GM12878 (cell line): ENCODE measurements at regions not wholly inside any gene's neighbourhood (a gene's known extent, or its start where the extent isn't known, plus 50 kb on each side); places are given as distances from the start of the nearest gene placed in this dataset.

ENCODE experiments used
- ATAC-seq: fragments of 200-7000 bp; cut with Tn5 transposase; 3 replicates; pipeline ENCODE4 v1.9.1; 2020; ENCODE audit warnings: mild to moderate bottlenecking, moderate library complexity
- BruUV-seq: library from RNA; stranded (reverse); fragments of 400-500 nt; replicated peaks from 2 replicates; lab custom pipeline; 2021; lab: Mats Ljungman, UMichigan
- CTCF ChIA-PET: fragments of 300-600 bp; sonication (Branson Sonifier 250); formaldehyde crosslinking; extraction: SDS; loops from one replicate; lab custom pipeline; 2021; ENCODE audit warnings: inconsistent platforms; lab: Yijun Ruan, JAX
- POLR2A ChIA-PET: fragments of 350-600 bp; formaldehyde crosslinking; extraction: SDS; loops from one replicate; lab custom pipeline; 2021; ENCODE audit warnings: inconsistent platforms; lab: Charles Lee
- RAD21 ChIA-PET: fragments of 300-600 bp; sonication (Branson Sonifier 250); formaldehyde crosslinking; loops from one replicate; lab custom pipeline; 2023; ENCODE audit warnings: antibody characterized with exemption; ENCODE audit not compliant: unreplicated experiment; lab: Charles Lee
- SMC1A ChIA-PET: fragments of 300-600 bp; sonication (Branson Sonifier 250); formaldehyde crosslinking; loops from one replicate; lab custom pipeline; 2023; ENCODE audit not compliant: unreplicated experiment, uncharacterized antibody; lab: Charles Lee
- DNase-seq: peaks from one replicate; pipeline ENCODE4 v3.0.0-alpha.2; 2011; ENCODE audit warnings: low read depth, low spot score
- FAIRE-seq: peaks from 3 replicates; lab custom pipeline; 2011; peaks lifted over from hg19 to GRCh38; lab: Jason Lieb, UNC
- H2AFZ ChIP-seq: 2 replicates; pipeline ENCODE4 v1.6.0; 2011; ENCODE audit warnings: low read depth, low read length, control low read depth; ENCODE audit not compliant: control insufficient read depth
- H3K27ac ChIP-seq: 2 replicates; pipeline ENCODE4 v1.5.1; 2011; ENCODE audit warnings: control low read depth; ENCODE audit not compliant: control insufficient read depth, insufficient read depth
- H3K27me3 ChIP-seq, 2 experiments: replicated peaks in 1 of 2; 2 replicates each; pipeline versions ENCODE4 v1.6.0 to v1.6.1; 2011; ENCODE audit warnings: low read length in 1 of 2; ENCODE audit not compliant: control insufficient read depth in 2 of 2, insufficient read depth in 2 of 2
- H3K36me3 ChIP-seq, 2 experiments: 2 replicates each; pipeline ENCODE4 v1.5.1; 2011; ENCODE audit warnings: low read length in 1 of 2; ENCODE audit not compliant: control insufficient read depth in 2 of 2, insufficient read depth in 2 of 2
- H3K4me1 ChIP-seq: 2 replicates; pipeline ENCODE4 v1.6.1; 2011; ENCODE audit warnings: mild to moderate bottlenecking, low read length, moderate library complexity, mixed read lengths; ENCODE audit not compliant: control insufficient read depth, insufficient read depth
- H3K4me2 ChIP-seq: 2 replicates; pipeline ENCODE4 v1.6.0; 2011; ENCODE audit warnings: control low read depth; ENCODE audit not compliant: control insufficient read depth, insufficient read depth
- H3K4me3 ChIP-seq: fragments of 200-600 bp; sonication (generic); 2 replicates; pipeline ENCODE4 v1.5.1; 2016
- H3K79me2 ChIP-seq: 2 replicates; pipeline ENCODE4 v1.6.0; 2011; ENCODE audit warnings: low read length; ENCODE audit not compliant: control insufficient read depth, insufficient read depth
- H3K9ac ChIP-seq: 2 replicates; pipeline ENCODE4 v1.8.0; 2011; ENCODE audit warnings: low read length, control low read depth, mixed read lengths; ENCODE audit not compliant: control insufficient read depth, insufficient read depth
- H3K9me3 ChIP-seq: replicated peaks from 3 replicates; pipeline ENCODE4 v1.5.1; 2011; ENCODE audit warnings: mild to moderate bottlenecking, low read length; ENCODE audit not compliant: control insufficient read depth, insufficient read depth
- H4K20me1 ChIP-seq: 2 replicates; pipeline ENCODE4 v1.6.0; 2011; ENCODE audit not compliant: control insufficient read depth, insufficient read depth
- BCL11A ChIP-seq: IDR thresholded peaks from 2 replicates; pipeline ENCODE4 v1.6.1; 2011; ENCODE audit warnings: low read depth, low read length
- BMI1 ChIP-seq: fragments of 450-650 bp; IDR thresholded peaks from 2 replicates; pipeline ENCODE4 v1.6.1; 2016; ENCODE audit warnings: mild to moderate bottlenecking, moderate library complexity, borderline replicate concordance
- CHD1 ChIP-seq: IDR thresholded peaks from 2 replicates; pipeline ENCODE4 v1.6.1; 2012; ENCODE audit warnings: low read depth, low read length, improper control_type of control experiment
- CREB1 ChIP-seq: IDR thresholded peaks from 2 replicates; pipeline ENCODE4 v1.6.1; 2012; ENCODE audit warnings: low read depth, mild to moderate bottlenecking, inconsistent platforms
- IKZF2 ChIP-seq, 2 experiments: fragments of 450-650 bp; IDR thresholded peaks; 2 replicates each; pipeline ENCODE4 v1.6.1; 2017; ENCODE audit warnings: mild to moderate bottlenecking in 2 of 2, moderate library complexity in 2 of 2
- MTA2 ChIP-seq: fragments of 450-650 bp; IDR thresholded peaks from 2 replicates; pipeline ENCODE4 v1.6.1; 2016; ENCODE audit warnings: low read depth, mild to moderate bottlenecking, moderate library complexity
- MYC ChIP-seq: IDR thresholded peaks from 2 replicates; pipeline ENCODE4 v1.6.1; 2011; ENCODE audit warnings: mild to moderate bottlenecking, low read length, moderate library complexity, inconsistent platforms; ENCODE audit not compliant: insufficient read depth, insufficient replicate concordance, insufficient read length, severe bottlenecking
- POLR2AphosphoS2 ChIP-seq: IDR thresholded peaks from 2 replicates; pipeline ENCODE4 v1.6.1; 2011; ENCODE audit warnings: low read depth, mild to moderate bottlenecking, low read length, improper control_type of control experiment, moderate library complexity
- SMAD1 ChIP-seq: fragments of 450-650 bp; IDR thresholded peaks from 2 replicates; pipeline ENCODE4 v1.6.1; 2018; ENCODE audit warnings: mild to moderate bottlenecking, low read depth; ENCODE audit not compliant: partially characterized antibody
- SPI1 ChIP-seq: IDR thresholded peaks from 2 replicates; pipeline ENCODE4 v1.6.1; 2011; ENCODE audit warnings: low read depth, mild to moderate bottlenecking, low read length, moderate library complexity, borderline replicate concordance; ENCODE audit not compliant: insufficient read depth
- ZNF274 ChIP-seq: IDR thresholded peaks from one replicate; pipeline ENCODE4 v1.8.0; 2011; ENCODE audit not compliant: insufficient read length, insufficient read depth
- ZNF384 ChIP-seq: IDR thresholded peaks from 2 replicates; pipeline ENCODE4 v1.6.1; 2012; ENCODE audit warnings: low read depth, mild to moderate bottlenecking, low read length, improper control_type of control experiment, borderline replicate concordance
- WGBS: methylation state at CpG from one replicate; pipeline ENCODE4 v1.1.6; 2016; ENCODE audit warnings: low lambda C conversion rate; ENCODE audit not compliant: insufficient replicate concordance, insufficient coverage; ENCODE audit errors: missing lambda C conversion rate; 5-methylcytosine and 5-hydroxymethylcytosine counted together
- in situ Hi-C: fragments of 300-500 bp; cut with MboI; formaldehyde crosslinking; loops from 9 replicates; pipeline ENCODE4 v1.14.3; 2018; ENCODE audit warnings: mixed read lengths
- intact Hi-C: fragments of 100-400 bp; cut with micrococcal nuclease; formaldehyde crosslinking; loops from one replicate; pipeline ENCODE4 v1.14.2; 2022; ENCODE audit not compliant: unreplicated experiment
- TF ChIP-seq, protein P1 (sequence below): fragments of 450-650 bp; IDR thresholded peaks from 2 replicates; pipeline ENCODE4 v1.6.1; 2017; ENCODE audit warnings: mild to moderate bottlenecking, moderate library complexity
- TF ChIP-seq, protein P2 (sequence below): IDR thresholded peaks from 2 replicates; pipeline ENCODE4 v1.6.1; 2012; ENCODE audit warnings: low read length, inconsistent platforms
- TF ChIP-seq, protein P3 (sequence below): IDR thresholded peaks from 2 replicates; pipeline ENCODE4 v1.6.1; 2012; ENCODE audit warnings: low read depth, low read length, improper control_type of control experiment
- TF ChIP-seq, protein P4 (sequence below): fragments of 450-650 bp; IDR thresholded peaks from 2 replicates; pipeline ENCODE4 v1.6.1; 2018; ENCODE audit warnings: borderline replicate concordance, mild to moderate bottlenecking; ENCODE audit not compliant: partially characterized antibody

DNA sequence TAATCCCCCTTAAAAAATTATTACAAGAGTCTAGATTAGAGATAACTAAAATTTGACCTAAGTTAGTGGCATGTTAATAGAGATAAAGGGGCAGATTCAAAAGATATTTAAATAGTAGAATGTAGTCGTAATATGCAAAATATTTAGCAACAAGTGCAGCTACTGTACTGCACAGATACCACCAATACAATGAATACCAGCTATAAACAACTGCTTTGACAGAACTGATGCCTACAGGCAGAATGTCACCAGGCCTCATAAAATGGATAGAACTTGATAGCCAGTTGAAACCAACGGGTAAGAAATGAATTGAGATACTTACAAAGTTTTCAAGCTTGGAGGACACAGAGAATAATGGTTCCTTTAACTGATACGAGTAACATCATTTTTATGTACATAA is 249.3 kb upstream of the VEPH1 start (continued):
- TF ChIP-seq MTA2 (no peak), ZNF274 (no peak), MYC (no peak), BCL11A (no peak)
- TF ChIP-seq, protein P1, sequence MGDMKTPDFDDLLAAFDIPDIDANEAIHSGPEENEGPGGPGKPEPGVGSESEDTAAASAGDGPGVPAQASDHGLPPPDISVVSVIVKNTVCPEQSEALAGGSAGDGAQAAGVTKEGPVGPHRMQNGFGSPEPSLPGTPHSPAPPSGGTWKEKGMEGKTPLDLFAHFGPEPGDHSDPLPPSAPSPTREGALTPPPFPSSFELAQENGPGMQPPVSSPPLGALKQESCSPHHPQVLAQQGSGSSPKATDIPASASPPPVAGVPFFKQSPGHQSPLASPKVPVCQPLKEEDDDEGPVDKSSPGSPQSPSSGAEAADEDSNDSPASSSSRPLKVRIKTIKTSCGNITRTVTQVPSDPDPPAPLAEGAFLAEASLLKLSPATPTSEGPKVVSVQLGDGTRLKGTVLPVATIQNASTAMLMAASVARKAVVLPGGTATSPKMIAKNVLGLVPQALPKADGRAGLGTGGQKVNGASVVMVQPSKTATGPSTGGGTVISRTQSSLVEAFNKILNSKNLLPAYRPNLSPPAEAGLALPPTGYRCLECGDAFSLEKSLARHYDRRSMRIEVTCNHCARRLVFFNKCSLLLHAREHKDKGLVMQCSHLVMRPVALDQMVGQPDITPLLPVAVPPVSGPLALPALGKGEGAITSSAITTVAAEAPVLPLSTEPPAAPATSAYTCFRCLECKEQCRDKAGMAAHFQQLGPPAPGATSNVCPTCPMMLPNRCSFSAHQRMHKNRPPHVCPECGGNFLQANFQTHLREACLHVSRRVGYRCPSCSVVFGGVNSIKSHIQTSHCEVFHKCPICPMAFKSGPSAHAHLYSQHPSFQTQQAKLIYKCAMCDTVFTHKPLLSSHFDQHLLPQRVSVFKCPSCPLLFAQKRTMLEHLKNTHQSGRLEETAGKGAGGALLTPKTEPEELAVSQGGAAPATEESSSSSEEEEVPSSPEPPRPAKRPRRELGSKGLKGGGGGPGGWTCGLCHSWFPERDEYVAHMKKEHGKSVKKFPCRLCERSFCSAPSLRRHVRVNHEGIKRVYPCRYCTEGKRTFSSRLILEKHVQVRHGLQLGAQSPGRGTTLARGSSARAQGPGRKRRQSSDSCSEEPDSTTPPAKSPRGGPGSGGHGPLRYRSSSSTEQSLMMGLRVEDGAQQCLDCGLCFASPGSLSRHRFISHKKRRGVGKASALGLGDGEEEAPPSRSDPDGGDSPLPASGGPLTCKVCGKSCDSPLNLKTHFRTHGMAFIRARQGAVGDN, result no peak

DNA sequence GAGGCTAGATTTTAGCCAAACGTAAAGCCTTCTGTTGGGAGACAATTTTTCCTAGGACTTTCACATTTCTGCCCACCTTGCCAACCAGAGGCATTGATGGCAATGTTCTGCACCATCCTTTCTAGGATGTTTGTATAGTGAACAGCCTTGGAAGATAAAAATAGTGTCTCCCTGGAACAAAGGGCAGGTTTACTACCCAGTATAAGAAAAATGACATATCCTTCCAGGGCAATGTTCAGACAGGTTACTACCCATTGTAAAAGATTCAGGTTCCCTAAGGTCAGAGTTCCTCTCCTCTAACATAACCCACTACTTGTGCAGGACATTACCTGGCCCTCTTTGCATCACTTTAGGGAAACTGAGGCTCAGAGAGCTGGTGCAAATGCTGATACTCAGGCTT is 248.2 kb upstream of the VEPH1 start:
- Histone ChIP-seq H3K9me3 (no peaks in the 10 kb centered on the region), H3K4me2 (no peak overlapping the region), H3K4me3 (no peak overlapping the region), H3K36me3 (no peaks in the 10 kb centered on the region), H3K79me2 (no peaks in the 10 kb centered on the region), H3K9ac (no peak overlapping the region), H3K4me1 (no peaks in the 10 kb centered on the region), H3K27me3 (no peaks in the 10 kb centered on the region), H2AFZ (no peak overlapping the region)
- ChIA-PET CTCF (no interaction called here), RAD21 (no interaction called here), SMC1A (no interaction called here), POLR2A (no interaction called here)
- no TSS peak for BruUV-seq
- intact Hi-C loops, result no loop called here
- FAIRE-seq (no peak), DNase-seq (no peak), ATAC-seq (no peak)
- in situ Hi-C loops, result no loop called here
- WGBS, result 0% methylated on average over 1 of the region's 1 CpG
- TF ChIP-seq BMI1 (no peak), SPI1 (no peak), CHD1 (no peak), IKZF2 (IDR thresholded peaks at IDR 0.05) (no peak), CREB1 (no peak), SMAD1 (no peak), POLR2AphosphoS2 (no peak), ZNF384 (no peak)
- TF ChIP-seq, protein P2, sequence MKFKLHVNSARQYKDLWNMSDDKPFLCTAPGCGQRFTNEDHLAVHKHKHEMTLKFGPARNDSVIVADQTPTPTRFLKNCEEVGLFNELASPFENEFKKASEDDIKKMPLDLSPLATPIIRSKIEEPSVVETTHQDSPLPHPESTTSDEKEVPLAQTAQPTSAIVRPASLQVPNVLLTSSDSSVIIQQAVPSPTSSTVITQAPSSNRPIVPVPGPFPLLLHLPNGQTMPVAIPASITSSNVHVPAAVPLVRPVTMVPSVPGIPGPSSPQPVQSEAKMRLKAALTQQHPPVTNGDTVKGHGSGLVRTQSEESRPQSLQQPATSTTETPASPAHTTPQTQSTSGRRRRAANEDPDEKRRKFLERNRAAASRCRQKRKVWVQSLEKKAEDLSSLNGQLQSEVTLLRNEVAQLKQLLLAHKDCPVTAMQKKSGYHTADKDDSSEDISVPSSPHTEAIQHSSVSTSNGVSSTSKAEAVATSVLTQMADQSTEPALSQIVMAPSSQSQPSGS, result no peak
- TF ChIP-seq, protein P3, sequence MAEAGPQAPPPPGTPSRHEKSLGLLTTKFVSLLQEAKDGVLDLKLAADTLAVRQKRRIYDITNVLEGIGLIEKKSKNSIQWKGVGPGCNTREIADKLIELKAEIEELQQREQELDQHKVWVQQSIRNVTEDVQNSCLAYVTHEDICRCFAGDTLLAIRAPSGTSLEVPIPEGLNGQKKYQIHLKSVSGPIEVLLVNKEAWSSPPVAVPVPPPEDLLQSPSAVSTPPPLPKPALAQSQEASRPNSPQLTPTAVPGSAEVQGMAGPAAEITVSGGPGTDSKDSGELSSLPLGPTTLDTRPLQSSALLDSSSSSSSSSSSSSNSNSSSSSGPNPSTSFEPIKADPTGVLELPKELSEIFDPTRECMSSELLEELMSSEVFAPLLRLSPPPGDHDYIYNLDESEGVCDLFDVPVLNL, result no peak
- TF ChIP-seq, protein P4, sequence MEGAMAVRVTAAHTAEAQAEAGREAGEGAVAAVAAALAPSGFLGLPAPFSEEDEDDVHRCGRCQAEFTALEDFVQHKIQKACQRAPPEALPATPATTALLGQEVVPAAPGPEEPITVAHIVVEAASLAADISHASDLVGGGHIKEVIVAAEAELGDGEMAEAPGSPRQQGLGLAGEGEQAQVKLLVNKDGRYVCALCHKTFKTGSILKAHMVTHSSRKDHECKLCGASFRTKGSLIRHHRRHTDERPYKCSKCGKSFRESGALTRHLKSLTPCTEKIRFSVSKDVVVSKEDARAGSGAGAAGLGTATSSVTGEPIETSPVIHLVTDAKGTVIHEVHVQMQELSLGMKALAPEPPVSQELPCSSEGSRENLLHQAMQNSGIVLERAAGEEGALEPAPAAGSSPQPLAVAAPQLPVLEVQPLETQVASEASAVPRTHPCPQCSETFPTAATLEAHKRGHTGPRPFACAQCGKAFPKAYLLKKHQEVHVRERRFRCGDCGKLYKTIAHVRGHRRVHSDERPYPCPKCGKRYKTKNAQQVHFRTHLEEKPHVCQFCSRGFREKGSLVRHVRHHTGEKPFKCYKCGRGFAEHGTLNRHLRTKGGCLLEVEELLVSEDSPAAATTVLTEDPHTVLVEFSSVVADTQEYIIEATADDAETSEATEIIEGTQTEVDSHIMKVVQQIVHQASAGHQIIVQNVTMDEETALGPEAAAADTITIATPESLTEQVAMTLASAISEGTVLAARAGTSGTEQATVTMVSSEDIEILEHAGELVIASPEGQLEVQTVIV, result no peak
- TF ChIP-seq, all 136 proteins: peak for 0
- H4K20me1 ChIP-seq, result no peaks in the 10 kb centered on the region
- no peak overlapping the region for H3K27ac ChIP-seq
